DOHH2 (cell line): ENCODE measurements at regions not wholly inside any gene's neighbourhood (a gene's known extent, or its start where the extent isn't known, plus 50 kb on each side); places are given as distances from the start of the nearest gene placed in this dataset.

Source experiments
- EZH2phosphoT487 ChIP-seq: fragments of 200-600 bp; sonication (generic); IDR thresholded peaks from 2 replicates; pipeline ENCODE4 v1.6.1; 2017; ENCODE audit warnings: borderline replicate concordance, mild to moderate bottlenecking, antibody characterized with exemption, low read length, moderate library complexity, mixed read lengths
- TF ChIP-seq, protein P1 (sequence below): fragments of 200-600 bp; sonication (generic); IDR thresholded peaks from one replicate; pipeline ENCODE4 v1.5.1; 2014; ENCODE audit warnings: antibody characterized with exemption, mild to moderate bottlenecking, low read depth, low read length; ENCODE audit not compliant: poor library complexity, severe bottlenecking

DNA sequence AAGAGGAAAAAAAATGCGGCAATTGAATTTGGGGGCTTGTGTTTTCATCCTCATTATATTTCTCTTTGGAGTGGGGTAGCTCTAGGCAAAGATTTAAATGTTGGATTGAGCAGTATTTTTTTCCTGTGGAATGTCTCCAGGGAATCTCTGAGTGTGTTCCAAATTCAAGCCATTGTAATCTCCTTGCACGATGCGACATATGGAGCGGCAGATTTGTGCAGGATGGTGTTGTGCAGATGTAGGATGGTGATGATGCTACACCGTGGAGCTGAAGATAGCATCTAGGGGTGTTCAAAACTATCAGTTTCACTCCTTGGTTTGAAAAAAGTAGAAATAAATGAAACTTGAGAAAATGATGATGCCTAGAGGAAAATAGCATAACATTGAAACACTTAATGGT lies 777.5 kb upstream of the EPHA7 start:
- TF ChIP-seq, protein P1, sequence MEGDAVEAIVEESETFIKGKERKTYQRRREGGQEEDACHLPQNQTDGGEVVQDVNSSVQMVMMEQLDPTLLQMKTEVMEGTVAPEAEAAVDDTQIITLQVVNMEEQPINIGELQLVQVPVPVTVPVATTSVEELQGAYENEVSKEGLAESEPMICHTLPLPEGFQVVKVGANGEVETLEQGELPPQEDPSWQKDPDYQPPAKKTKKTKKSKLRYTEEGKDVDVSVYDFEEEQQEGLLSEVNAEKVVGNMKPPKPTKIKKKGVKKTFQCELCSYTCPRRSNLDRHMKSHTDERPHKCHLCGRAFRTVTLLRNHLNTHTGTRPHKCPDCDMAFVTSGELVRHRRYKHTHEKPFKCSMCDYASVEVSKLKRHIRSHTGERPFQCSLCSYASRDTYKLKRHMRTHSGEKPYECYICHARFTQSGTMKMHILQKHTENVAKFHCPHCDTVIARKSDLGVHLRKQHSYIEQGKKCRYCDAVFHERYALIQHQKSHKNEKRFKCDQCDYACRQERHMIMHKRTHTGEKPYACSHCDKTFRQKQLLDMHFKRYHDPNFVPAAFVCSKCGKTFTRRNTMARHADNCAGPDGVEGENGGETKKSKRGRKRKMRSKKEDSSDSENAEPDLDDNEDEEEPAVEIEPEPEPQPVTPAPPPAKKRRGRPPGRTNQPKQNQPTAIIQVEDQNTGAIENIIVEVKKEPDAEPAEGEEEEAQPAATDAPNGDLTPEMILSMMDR: no peak
- no peak for TF ChIP-seq EZH2phosphoT487
